ENCODE measurements at regions not wholly inside any gene's neighbourhood (a gene's known extent, or its start where the extent isn't known, plus 50 kb on each side); places are given as distances from the start of the nearest gene placed in this dataset.

DNA sequence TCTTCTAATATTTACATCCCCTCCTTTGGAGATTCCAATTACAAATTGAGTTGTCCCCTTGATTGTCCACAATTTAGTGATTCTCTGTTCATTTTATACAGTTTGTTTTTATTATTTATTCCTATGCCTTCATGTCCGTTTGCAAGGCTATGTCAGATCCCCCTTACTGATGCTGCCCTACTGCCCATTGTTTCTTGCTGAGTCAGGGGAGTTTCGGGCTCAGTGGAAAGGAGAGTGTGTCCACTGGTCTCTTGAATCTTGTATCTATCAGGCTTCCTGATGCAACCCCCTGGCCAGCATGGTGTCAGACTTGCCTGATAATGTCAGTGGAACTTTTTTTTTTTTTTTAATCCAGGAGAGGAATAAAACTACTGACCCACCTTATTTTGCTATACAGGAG is 384.4 kb downstream of the CDC14C start (continued):
- TF ChIP-seq, protein P1, sequence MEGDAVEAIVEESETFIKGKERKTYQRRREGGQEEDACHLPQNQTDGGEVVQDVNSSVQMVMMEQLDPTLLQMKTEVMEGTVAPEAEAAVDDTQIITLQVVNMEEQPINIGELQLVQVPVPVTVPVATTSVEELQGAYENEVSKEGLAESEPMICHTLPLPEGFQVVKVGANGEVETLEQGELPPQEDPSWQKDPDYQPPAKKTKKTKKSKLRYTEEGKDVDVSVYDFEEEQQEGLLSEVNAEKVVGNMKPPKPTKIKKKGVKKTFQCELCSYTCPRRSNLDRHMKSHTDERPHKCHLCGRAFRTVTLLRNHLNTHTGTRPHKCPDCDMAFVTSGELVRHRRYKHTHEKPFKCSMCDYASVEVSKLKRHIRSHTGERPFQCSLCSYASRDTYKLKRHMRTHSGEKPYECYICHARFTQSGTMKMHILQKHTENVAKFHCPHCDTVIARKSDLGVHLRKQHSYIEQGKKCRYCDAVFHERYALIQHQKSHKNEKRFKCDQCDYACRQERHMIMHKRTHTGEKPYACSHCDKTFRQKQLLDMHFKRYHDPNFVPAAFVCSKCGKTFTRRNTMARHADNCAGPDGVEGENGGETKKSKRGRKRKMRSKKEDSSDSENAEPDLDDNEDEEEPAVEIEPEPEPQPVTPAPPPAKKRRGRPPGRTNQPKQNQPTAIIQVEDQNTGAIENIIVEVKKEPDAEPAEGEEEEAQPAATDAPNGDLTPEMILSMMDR (IDR thresholded peaks at IDR 0.05; ENCODE audit: low read depth, low read length, missing input control): no peak
- TF ChIP-seq, protein P2, sequence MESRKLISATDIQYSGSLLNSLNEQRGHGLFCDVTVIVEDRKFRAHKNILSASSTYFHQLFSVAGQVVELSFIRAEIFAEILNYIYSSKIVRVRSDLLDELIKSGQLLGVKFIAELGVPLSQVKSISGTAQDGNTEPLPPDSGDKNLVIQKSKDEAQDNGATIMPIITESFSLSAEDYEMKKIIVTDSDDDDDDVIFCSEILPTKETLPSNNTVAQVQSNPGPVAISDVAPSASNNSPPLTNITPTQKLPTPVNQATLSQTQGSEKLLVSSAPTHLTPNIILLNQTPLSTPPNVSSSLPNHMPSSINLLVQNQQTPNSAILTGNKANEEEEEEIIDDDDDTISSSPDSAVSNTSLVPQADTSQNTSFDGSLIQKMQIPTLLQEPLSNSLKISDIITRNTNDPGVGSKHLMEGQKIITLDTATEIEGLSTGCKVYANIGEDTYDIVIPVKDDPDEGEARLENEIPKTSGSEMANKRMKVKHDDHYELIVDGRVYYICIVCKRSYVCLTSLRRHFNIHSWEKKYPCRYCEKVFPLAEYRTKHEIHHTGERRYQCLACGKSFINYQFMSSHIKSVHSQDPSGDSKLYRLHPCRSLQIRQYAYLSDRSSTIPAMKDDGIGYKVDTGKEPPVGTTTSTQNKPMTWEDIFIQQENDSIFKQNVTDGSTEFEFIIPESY (IDR thresholded peaks at IDR 0.05): no peak
- TF ChIP-seq NR2F2 (IDR thresholded peaks at IDR 0.05): no peak

DNA sequence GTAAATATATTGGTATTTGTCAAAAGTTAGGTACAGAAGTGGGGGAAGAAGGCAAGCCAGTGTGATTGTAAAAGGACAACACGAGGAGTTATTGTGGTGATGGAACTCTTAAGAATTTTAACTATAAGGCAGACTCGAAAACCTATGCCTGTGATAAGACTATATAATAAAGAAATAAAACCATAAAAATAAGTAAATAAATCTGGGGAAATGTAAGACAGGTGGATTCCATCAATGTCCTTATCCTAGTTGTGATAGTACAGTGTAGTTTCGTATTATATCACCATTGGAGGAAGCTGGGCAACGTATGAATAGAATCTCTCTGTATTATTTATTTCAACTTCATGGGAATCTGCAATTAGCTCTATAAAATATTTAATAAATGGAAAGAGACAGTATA is 395.7 kb downstream of the CDC14C start:
- H3K9me3 ChIP-seq (ENCODE audit: control insufficient read depth in 4 of 4, low read length in 3 of 4): no peaks in the 10 kb centered on the region
- no peak for DNase-seq (ENCODE audit: low spot score)
- no peak overlapping the region for H3K4me3 ChIP-seq (ENCODE audit: low read depth in 1 of 3, low read length in 3 of 3)
- H3K4me1 ChIP-seq (ENCODE audit: control insufficient read depth in 4 of 4, insufficient read depth in 4 of 4, low read length in 3 of 4): peaks cover 0 to 3% (median 1%) of the 10 kb centered on the region in 4 donors
- 78% methylated on average over 4 of the region's 4 CpGs for WGBS
- no peak overlapping the region for H3K27ac ChIP-seq (ENCODE audit: low read depth in 1 of 2, low read length in 2 of 2)
- no peak for TF ChIP-seq EGR1 (IDR thresholded peaks at IDR 0.05; ENCODE audit: low read depth in 2 of 2)
- no peak for TF ChIP-seq GABPA (IDR thresholded peaks at IDR 0.05 in 1 of 2, conservative IDR thresholded peaks at IDR 0.05 in 1 of 2)
- no peak for TF ChIP-seq RAD21 (IDR thresholded peaks at IDR 0.05)
- TF ChIP-seq HNF4A (conservative IDR thresholded peaks at IDR 0.05): no peak
- no peak for TF ChIP-seq TAF1 (conservative IDR thresholded peaks at IDR 0.05)
- TF ChIP-seq, protein P3, sequence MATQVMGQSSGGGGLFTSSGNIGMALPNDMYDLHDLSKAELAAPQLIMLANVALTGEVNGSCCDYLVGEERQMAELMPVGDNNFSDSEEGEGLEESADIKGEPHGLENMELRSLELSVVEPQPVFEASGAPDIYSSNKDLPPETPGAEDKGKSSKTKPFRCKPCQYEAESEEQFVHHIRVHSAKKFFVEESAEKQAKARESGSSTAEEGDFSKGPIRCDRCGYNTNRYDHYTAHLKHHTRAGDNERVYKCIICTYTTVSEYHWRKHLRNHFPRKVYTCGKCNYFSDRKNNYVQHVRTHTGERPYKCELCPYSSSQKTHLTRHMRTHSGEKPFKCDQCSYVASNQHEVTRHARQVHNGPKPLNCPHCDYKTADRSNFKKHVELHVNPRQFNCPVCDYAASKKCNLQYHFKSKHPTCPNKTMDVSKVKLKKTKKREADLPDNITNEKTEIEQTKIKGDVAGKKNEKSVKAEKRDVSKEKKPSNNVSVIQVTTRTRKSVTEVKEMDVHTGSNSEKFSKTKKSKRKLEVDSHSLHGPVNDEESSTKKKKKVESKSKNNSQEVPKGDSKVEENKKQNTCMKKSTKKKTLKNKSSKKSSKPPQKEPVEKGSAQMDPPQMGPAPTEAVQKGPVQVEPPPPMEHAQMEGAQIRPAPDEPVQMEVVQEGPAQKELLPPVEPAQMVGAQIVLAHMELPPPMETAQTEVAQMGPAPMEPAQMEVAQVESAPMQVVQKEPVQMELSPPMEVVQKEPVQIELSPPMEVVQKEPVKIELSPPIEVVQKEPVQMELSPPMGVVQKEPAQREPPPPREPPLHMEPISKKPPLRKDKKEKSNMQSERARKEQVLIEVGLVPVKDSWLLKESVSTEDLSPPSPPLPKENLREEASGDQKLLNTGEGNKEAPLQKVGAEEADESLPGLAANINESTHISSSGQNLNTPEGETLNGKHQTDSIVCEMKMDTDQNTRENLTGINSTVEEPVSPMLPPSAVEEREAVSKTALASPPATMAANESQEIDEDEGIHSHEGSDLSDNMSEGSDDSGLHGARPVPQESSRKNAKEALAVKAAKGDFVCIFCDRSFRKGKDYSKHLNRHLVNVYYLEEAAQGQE (IDR thresholded peaks at IDR 0.05): no peak
- TF ChIP-seq, protein P4, sequence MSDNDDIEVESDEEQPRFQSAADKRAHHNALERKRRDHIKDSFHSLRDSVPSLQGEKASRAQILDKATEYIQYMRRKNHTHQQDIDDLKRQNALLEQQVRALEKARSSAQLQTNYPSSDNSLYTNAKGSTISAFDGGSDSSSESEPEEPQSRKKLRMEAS (IDR thresholded peaks at IDR 0.05): no peak
- TF ChIP-seq YY1 (IDR thresholded peaks at IDR 0.05): no peak
- no peak for TF ChIP-seq FOXA1 (IDR thresholded peaks at IDR 0.05)
- TF ChIP-seq, protein P2 (IDR thresholded peaks at IDR 0.05): no peak
- TF ChIP-seq JUND (IDR thresholded peaks at IDR 0.05): no peak
- no peak for TF ChIP-seq HNF4G (IDR thresholded peaks at IDR 0.05)
- no peak for TF ChIP-seq SP1 (IDR thresholded peaks at IDR 0.05)
- TF ChIP-seq, protein P5, sequence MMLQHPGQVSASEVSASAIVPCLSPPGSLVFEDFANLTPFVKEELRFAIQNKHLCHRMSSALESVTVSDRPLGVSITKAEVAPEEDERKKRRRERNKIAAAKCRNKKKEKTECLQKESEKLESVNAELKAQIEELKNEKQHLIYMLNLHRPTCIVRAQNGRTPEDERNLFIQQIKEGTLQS (IDR thresholded peaks at IDR 0.05): no peak
- H3K36me3 ChIP-seq (ENCODE audit: control insufficient read depth in 4 of 4, insufficient read depth in 3 of 4, low read depth in 1 of 4, low read length in 3 of 4): no peaks in the 10 kb centered on the region
- H3K27me3 ChIP-seq (ENCODE audit: control insufficient read depth in 4 of 4, insufficient read depth in 4 of 4, low read length in 3 of 4): peaks cover 0 to 3% (median 0%) of the 10 kb centered on the region in 4 donors
- no peak overlapping the region for H3K9ac ChIP-seq (ENCODE audit: low read depth in 1 of 2, low read length in 2 of 2)

All from liver (tissue), 8 donors.